ENCODE measurements at regions not wholly inside any gene's neighbourhood (a gene's known extent, or its start where the extent isn't known, plus 50 kb on each side); places are given as distances from the start of the nearest gene placed in this dataset.

DNA sequence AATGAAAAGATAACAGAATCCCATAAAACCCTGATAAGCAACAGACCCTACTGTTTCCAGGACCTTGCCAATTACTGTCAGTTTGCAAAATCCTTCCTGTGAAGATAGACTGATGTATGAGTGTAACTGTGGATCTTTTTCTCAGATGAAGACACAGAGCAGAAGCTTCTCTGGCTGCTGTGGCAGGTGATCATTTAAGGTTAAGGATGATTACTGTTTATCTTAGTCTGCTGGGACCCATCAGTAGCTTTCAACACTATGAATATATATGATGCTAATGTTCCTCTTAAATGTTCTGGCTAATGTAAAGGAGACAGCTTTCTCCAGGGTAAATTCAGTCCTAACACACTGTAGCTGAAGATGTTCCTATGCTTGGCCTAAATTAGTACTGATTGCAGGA, 56.0 kb upstream of the CTTNBP2 start:
- no peak for DNase-seq

DNA sequence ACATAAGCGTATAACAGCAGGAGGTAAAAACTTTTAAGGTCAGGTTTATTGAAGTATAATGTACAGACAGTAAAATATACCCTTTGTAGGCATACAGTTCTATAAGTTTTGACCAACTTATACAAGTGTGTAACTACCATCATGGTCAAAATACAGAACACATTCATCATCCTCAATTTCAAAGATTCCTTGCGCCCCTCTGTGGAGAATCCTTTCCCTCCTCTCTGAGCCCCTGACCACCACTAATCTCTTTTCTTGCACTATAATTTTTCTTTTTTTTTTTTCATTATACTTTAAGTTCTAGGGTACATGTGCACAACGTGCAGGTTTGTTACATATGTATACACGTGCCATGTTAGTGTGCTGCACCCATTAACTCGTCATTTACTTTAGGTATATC, 58.1 kb upstream of the CTTNBP2 start:
- no peak for DNase-seq

DNA sequence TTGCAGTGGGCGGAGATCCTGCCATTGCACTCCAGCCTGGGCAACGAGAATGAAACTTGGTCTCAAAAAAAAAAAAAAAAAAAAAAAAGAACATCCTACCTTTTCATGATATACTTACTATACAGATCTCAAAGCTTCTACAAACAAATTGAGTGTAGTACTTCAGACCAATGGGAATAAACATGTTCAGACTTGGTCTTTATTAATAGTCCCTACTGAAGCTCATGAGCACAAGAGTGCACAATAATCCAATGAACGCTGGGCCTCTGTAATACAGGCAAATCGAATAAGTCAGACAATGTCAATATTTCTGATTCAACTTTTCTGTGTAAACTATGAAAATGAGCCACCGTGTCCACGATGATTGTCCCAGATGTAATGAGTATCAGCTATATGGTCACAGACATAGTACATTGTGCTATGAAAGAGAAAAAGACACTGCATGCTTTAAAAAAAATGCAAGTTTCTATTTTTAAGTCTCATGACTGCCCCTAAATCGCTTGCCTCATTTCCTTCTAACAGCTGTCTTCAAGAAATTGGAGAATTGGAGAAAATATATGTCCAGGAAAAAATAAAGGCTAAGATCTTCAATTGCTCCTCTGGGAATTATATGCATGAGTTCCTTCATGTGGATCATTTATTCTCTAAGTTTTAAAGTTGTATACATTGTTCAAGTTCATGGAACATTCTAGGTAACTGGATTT, 64.0 kb upstream of the CTTNBP2 start:
- DNase-seq = peak; percentile 70

DNA sequence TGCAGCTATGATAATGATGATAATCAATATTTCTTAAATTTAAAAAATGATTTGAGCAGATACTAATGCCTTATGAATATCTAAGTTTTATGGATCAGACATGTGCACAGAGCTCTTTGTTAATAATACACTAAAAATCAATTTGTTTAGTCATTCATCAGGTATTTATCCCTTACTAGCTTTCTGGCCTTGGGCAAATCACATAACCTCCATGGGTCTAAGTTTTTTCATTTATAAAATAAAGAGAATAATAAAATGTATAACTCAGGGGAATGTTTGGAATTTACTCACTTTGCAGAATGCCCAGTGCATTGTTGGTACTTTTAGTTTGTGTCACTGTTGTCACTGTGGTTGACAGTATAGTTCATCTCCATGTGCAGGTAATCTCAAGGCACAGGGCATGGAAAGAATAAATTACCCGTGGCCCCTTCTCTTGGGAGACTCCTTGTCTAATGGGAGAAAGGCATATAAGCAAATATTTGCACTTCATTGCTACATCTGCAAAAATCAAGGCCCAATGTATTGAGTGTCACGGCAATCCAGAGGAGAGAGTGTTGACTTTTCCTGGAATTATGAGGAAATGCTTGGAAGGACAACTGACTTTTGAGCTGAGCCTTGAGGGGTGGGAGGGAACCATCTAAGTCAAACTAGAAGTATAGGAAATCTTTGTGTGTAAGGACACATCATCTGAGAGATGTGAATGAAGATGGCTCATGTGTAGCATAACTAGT, 64.7 kb upstream of the CTTNBP2 start:
- no peak for DNase-seq

DNA sequence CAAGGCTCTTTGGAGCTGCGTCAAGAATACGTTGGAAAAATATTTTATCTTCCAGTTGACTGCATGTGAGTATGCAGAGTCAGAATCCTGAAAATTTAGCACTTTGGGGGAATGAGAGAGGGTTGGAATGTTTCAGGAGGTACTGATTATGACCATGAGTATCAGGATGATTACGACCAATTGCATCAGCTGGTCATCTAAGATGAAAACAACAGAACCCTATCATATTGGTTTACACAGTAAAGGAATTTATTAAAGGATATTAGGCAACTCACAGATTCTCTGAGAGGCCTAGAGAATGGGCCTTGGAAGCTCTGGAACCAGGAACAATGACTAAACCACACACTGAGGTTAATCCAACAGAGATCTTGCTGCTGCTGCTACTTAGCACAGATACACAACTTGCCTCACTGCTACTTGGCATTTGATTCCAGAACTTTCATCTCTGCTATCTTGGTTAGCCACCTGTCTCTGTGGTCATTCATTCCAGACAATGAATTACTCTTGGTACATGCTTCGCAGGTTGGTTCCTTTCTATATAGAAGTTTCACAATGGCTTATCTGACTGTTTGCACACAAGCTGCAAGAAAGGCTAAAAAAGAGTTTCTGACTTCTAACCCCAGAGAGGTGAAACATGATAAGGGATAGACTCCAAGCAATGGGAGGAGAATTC, 68.0 kb upstream of the CTTNBP2 start:
- DNase-seq = no peak

DNA sequence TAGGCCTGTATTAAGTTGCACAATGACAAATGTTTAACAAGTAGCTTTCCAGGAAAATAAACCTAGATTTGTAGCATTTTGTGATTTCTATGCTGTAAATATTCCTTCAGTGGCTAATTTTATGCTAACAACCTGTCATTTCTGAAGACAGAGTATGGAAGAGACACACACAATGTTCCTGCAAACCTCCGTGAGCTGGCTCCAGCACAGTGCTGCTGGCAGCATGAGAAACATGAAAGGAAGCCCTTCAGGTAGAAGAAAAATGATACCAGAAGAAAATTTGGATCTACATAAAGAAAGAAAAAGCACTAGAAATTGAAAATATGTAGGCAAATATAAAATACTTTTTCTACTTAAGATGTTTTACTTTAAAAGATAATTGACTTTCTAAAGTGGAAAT, 69.5 kb upstream of the CTTNBP2 start:
- DNase-seq = no peak

DNA sequence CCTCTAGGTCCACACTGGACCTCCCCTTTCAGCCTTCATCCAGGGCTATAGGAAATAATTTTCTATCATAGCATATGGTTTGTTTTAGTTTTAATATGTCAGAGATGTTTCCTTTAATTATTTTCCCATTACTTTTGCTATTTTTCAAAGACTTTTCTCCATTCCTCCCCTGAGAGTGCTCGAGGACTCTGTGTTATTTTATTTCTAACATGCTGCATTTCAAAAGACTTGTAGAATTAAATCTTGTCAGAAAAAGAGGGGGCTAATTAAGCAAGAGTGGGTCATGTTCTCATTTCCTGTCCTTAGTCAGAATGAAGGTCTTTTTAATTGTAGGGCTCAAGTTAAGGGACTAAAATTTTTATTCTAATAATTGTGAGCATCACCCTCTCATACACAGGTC, 71.6 kb upstream of the CTTNBP2 start:
- no peak for DNase-seq

DNA sequence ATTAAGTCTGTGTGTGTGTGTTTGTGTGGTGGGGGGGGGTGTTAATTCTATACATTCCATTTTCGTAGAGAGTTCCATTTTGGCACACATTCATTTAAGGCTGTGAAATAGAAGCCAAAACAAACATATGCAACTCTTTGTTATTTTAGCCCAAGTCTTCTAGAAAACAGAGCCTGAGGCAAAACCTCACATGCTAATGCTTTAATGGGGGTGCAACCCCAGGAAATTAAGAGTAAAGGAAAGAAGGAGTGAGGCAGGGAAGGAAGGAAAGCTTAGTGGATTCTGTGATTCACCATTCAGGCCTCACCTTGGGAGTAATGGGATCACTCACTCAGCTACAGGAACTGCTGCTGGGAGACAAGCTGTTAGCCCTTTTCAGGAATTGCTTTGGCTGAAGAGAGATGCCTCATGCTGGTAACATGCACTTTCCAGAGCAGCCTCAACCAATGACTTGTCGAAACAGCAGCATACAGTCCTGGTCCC, 73.0 kb upstream of the CTTNBP2 start:
- DNase-seq = no peak

DNA sequence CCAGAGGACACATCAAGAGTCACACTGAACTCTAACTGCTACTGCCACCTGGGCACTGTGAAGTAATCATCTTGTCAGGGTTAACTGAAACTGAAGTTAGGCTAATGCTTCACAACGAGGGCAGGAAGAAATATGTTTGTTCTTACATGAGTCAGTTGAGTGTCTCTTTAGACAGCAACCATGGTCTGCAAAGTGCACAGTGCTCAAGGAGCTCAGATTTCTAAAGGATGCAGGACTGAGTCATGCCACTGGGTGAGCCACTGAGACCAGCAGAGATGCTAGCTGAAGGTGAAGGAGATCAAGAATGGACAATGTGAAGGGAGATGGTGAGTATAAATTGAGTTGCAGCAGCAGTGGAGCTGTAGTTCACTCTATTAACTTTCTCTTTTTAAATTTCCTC, 76.0 kb upstream of the CTTNBP2 start:
- peak; percentile 12 for DNase-seq

DNA sequence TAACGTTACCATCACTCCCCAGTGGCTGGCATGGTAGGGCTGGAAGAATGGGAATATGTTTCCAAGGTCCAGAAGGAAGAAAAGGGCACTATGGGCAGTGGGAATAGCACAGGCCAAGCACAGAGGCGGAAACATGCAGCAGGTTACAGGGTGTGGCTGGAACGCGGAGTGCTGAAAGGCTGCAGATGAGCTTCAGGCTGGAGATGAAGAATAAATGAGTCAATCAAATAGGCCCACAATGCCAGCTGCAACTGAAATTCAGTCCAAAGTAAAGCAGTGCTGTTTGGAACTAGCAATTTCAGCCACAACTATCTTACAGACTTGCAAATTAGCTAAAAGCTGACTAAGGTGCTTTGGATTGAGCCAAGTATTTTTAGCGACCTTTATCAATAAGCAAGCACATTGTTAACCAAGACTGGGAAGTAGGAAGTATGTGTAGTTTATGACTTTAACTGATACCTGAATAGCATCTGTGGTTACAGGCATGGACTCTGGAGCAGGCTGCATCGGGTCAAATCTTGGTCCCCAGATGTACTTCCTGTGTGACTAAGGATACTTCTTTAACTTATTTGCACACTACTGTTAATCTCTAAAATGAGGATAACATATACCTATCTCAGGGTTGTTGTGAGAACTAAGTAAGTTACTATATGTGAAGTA, 77.5 kb upstream of the CTTNBP2 start:
- no peak for DNase-seq

DNA sequence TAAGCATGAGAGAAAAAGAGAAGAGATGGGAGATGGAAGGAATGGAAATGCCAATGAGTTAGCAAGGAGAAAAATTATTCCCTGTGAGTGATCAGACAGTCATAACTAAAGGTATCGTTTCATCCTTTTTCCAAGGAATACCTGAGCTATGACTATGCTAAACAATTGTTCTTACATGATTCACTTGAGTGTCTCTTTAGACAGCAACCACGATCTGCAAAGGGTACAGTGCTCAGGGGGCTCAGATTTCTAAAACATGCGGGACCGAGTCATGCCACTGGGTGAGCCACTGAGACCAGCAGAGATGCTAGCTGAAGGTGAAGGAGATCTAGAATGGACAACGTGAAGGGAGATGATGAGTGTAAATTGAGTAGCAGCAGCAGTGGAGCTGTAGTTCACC, 78.0 kb upstream of the CTTNBP2 start:
- DNase-seq = no peak

DNA sequence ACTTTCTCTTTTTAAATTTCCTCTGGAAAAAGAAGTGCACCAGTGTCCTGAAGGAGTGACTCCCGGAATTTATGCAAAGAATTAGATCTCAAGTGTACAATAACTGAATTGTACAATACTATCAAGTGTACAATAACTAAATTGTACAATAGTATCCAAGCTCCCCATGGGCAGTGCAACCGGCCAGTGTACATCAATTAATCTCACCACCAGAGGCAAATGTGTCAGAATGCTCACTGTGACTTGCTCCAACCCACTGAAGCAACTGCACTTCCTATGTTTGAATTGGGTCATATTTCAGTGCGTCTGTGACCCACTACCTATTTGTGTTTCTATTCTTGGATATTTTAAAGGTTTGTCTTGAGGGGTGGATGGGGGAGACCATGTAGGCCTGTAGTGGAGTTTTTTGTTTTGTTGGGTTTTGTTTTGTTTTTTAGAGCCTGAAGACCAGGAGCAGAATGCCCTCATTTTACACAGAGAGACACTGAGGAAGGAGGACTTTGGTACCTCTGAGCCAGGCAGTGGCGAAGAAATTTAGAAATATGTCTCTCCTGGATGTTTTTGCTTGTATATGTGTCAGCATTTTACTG, 78.5 kb upstream of the CTTNBP2 start:
- DNase-seq = no peak

DNA sequence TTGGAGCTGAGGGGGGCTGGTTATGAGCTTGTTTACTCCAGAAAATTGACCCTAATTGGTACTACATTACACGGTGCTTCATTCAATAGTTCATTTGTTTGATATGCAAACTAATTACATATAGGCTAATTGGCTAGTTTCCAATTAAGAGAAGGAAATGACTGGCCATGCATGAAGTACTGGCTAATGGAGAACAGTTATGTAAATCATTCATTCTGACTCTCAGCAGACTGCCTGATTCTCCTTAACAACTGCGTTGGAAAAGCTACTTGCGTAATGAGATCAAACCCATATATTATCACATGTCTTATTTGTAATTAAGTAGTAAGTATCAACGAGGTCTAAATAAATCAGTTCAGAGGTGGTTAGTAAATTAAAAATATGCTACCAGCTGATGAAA, 81.8 kb upstream of the CTTNBP2 start:
- peak; percentile 29 for DNase-seq

DNA sequence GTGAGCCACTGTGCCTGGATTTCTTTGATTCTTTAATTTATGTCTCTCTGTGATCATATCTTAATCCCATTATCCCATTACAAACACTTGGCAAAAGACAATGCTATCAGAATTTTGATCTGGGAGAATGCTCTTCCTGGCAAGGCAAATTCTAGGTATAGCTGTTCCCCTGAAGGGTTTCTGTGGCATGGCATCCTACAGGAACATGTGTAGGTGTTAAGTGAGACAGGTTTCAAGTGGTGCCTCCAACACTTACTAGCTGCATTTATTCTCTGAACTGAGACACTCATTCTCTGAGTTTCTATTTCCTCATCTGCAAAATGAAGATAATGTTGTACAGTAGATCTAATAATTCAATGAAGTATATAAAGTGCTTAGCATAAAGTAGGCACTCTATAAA, 87.1 kb upstream of the CTTNBP2 start:
- DNase-seq = no peak

DNA sequence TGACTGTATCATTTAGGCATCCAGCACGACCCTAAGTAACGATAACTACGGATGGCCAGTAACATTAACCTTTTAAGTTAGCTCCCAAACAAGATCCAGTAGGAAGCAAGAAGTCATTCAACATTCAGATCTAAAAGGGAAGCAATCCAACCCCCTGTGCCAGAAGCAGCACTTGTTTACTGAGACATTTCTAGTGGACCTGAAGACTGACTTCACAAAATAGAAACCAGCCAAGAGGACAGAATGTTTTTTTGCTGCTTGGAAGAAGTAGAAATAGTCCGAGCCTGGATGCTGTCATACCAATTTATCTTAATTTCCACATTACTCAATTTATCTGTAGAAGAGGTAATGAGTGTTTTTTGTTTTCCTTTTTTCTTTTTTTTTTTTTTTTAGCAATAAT, 88.0 kb upstream of the CTTNBP2 start:
- DNase-seq = no peak

DNA sequence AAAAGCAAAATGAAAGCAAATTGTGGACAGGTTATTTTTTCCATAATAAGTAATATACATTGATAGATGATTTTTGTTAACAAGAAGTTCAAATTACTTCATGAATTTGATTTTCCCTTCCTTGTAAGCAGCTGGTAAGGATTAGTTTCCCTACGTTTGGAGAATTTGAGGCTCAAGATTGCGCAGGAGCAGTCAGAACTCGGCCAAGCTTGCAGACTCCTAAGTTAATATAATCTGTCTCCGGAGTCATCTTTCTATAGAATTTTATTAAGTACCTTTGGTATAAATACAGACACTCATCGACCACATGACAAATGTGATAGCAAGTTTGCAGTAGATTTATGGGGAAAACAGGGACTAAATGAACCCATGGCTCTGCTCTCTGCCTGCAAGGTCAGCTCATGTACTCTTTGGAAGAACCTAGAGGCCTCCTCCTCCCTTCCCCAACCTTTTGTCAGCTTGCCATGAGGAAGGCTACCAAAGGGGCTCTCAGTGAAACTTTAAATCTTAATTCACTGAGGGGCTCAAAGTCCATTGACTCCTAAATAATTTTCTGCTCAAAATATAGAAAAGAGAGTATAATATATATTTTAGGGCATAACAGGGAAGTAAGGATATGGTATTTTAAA, 89.2 kb upstream of the CTTNBP2 start:
- no peak for DNase-seq

DNA sequence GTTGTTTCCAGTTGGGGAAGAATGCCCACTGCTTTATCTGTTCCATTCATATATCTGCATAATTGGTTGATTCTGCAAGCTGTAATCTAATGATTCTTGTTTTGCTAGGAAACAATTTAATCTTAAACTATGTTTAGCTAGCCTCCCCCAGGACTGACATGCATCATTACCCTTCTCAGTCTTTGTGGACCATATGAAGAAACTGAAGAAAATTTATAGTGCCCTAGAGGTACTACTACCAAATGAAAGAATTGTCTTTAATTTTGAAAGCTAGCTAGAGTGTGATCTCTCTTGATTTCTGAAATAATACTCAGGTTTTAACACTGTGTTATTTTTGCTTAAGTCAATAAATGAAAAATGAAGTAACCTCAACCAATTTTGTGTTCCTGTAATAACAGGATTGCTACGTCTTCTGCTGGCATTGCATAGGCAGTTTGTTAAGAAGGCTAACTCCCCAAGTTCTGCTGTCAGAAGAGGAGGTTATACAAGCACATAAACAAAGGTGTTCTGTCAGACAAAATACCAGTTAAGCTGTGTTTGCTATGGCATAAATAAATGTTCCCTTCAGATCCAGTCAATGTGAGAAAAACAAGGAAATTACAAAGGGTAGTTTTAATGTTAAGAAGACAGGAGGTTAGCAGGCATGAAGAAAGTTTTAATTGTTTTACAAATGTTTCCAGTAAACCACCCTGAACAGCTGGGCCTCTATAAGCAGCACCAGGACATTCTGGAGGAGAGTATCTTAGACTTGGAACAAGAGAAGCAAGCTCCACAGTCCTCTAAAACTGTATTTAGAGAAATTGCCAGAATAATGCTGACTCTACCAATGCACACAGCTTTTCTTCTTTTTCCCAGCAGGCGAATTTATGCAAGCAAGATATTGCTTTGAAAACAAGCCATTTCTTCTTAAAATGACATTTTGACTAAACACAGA, 90.3 kb upstream of the CTTNBP2 start:
- DNase-seq = no peak

DNA sequence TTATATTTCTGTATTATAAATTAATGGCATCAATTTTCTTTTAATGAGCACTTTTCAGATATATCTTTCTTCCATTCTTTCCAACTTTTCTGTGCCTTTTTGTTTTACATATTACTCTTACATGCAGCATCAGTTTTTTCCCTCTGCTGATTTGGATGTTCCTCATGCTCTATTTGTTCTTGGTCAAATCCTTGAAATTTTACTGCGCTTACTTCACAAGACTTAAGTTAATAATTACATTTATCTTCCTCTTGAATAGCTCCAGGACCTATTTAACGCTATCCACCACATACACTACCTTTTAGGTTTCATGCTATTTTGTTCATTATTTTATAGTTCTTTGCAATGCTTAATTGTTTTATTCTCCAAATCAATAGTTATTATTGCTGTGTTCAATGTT, 97.6 kb upstream of the CTTNBP2 start:
- no peak for DNase-seq

DNA sequence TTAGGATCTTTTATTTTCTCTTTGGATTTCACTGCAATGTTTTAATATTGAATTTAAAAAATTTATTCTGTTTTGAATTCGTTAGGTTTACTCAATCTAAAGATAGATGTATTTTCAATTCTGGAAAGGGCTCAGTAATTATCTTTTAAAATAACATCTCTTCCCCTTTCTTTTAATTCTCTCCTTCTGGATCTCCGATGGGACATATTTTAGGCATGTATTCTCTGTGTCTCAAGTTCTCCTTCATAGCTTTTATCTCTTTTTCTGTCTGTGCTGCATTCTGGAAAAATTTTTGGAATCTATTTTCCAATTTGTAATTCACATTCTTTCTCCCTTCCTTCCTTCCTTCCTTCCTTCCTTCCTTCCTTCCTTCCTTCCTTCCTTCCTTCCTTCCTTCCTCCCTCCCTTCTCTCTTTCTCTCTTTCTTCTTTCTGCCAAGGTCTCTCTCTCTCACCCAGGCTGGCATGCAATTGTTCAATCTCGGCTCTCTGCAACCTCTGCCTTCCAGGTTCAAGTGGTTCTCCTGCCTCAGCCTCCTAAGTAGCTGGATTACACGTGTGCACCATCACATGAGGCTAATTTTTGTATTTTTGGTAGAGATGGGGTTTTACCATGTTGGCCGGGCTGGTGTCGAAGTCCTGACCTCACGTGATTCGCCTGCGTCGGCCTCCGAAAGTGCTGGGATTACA, 98.5 kb upstream of the CTTNBP2 start:
- no peak for DNase-seq

DNA sequence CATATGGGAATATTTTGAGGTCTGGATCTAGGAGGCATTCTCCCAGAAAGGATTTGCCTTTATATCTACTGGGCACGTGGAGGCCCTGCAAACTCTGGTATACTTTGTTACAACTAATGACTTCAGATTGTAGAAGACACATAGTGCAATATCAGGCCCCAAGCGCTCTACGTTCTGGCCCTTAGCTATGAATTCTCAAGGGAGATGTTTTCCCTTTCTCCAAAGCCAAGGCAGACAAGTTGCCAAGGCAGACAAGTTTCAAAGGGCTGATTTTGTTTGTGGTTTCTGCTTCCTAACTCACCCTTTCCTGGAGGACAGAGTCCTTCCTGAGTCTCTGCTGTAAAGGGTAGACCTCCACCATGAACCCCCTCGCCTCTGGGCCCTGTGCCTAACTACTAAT, 99.4 kb upstream of the CTTNBP2 start:
- DNase-seq = no peak

DNA sequence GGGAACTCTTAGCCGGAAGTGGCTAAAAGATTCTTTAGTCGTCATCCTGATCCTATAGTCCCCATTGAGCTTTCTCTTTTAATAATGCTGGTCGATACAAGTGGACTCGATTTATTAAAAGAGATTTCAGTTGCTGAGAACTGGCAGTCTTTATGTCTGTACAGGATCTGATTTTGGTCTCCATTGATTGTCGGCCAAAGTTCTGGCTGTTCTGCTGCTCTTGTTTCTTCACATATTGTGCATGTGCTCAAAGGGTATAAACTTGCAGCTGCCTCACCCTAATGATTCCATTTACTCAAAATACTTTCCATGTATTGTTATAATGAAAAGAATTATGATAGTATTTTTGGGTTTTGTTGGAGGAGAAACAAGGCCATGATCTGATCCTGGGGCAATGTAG, 100.7 kb upstream of the CTTNBP2 start:
- DNase-seq = no peak
